ENCODE measurements at regions not wholly inside any gene's neighbourhood (a gene's known extent, or its start where the extent isn't known, plus 50 kb on each side); places are given as distances from the start of the nearest gene placed in this dataset.
A peak's percentile ranks its signal among the peaks of the same experiment; 100 is the strongest.

GRCh38 chr12:70154087-70154638 is 89.1 kb upstream of the CNOT2 start:
- Histone ChIP-seq H3K9me3 (ENCODE audit: insufficient read depth, low read depth) (peaks cover 29% of the 10 kb centered on the region), H3K27ac (no peak overlapping the region), H3K36me3 (ENCODE audit: low read depth) (peaks cover 4% of the 10 kb centered on the region; the same call in 1 of the 2 replicates), H3F3A (ENCODE audit: insufficient read depth, low read depth) (no peaks in the 10 kb centered on the region), H3K79me2 (ENCODE audit: low read depth) (no peaks in the 10 kb centered on the region), H4K20me1 (ENCODE audit: insufficient read depth) (no peaks in the 10 kb centered on the region), H3K27me3 (ENCODE audit: insufficient read depth, low read depth) (no peaks in the 10 kb centered on the region), H3K4me2 (no peak overlapping the region), H3K9me2 (ENCODE audit: insufficient read depth) (no peaks in the 10 kb centered on the region), H3K4me1 (replicated peaks; ENCODE audit: insufficient read depth) (no peaks in the 10 kb centered on the region), H3K4me3 (no peak overlapping the region), H2AFZ (no peak overlapping the region)
- no TSS peak for BruUV-seq (replicated peaks)
- peak in 1 of 2 experiments; percentile 39 for DNase-seq
- ChIA-PET CTCF (no interaction called here), POLR2A (ENCODE audit: unreplicated experiment) (no interaction called here)
- intact Hi-C loops (cut with micrococcal nuclease; ENCODE audit: unreplicated experiment): no loop called here
- TF ChIP-seq EZH2 (IDR thresholded peaks at IDR 0.05; ENCODE audit: low read depth): no peak

GRCh38 chr12:70154960-70155589 is 88.2 kb upstream of the CNOT2 start:
- Histone ChIP-seq H3K27ac (no peak overlapping the region), H4K20me1 (ENCODE audit: insufficient read depth) (no peaks in the 10 kb centered on the region), H3K4me3 (no peak overlapping the region), H3K36me3 (ENCODE audit: low read depth) (peaks cover 4% of the 10 kb centered on the region; the same call in 1 of the 2 replicates), H3K27me3 (ENCODE audit: insufficient read depth, low read depth) (no peaks in the 10 kb centered on the region), H3F3A (ENCODE audit: insufficient read depth, low read depth) (no peaks in the 10 kb centered on the region), H2AFZ (no peak overlapping the region), H3K79me2 (ENCODE audit: low read depth) (no peaks in the 10 kb centered on the region), H3K9me3 (ENCODE audit: insufficient read depth, low read depth) (peaks cover 29% of the 10 kb centered on the region), H3K4me2 (no peak overlapping the region), H3K4me1 (replicated peaks; ENCODE audit: insufficient read depth) (no peaks in the 10 kb centered on the region), H3K9me2 (ENCODE audit: insufficient read depth) (no peaks in the 10 kb centered on the region)
- DNase-seq: no peak
- no TSS peak for BruUV-seq (replicated peaks)
- ChIA-PET POLR2A (ENCODE audit: unreplicated experiment) (no interaction called here), CTCF (no interaction called here)
- TF ChIP-seq EZH2 (IDR thresholded peaks at IDR 0.05; ENCODE audit: low read depth) (no peak), CTCF (conservative IDR thresholded peaks at IDR 0.05) (no peak)
- intact Hi-C loops (cut with micrococcal nuclease; ENCODE audit: unreplicated experiment): no loop called here

GRCh38 chr12:70157099-70157498 is 86.1 kb upstream of the CNOT2 start:
- Histone ChIP-seq H4K20me1 (ENCODE audit: insufficient read depth) (no peaks in the 10 kb centered on the region), H3K36me3 (ENCODE audit: low read depth) (peaks cover 4% of the 10 kb centered on the region; the same call in 1 of the 2 replicates), H3K4me3 (no peak overlapping the region), H3K79me2 (ENCODE audit: low read depth) (no peaks in the 10 kb centered on the region), H3F3A (ENCODE audit: insufficient read depth, low read depth) (no peaks in the 10 kb centered on the region), H3K9me2 (ENCODE audit: insufficient read depth) (no peaks in the 10 kb centered on the region; the same call in 1 of the 2 replicates), H3K27ac (no peak overlapping the region), H3K4me1 (replicated peaks; ENCODE audit: insufficient read depth) (no peaks in the 10 kb centered on the region), H3K4me2 (no peak overlapping the region), H2AFZ (no peak overlapping the region), H3K9me3 (ENCODE audit: insufficient read depth, low read depth) (peaks cover 29% of the 10 kb centered on the region), H3K27me3 (ENCODE audit: insufficient read depth, low read depth) (no peaks in the 10 kb centered on the region)
- ChIA-PET CTCF (no interaction called here), POLR2A (ENCODE audit: unreplicated experiment) (no interaction called here)
- DNase-seq: no peak
- TF ChIP-seq CTCF (conservative IDR thresholded peaks at IDR 0.05) (no peak), EZH2 (IDR thresholded peaks at IDR 0.05; ENCODE audit: low read depth) (no peak)
- intact Hi-C loops (cut with micrococcal nuclease; ENCODE audit: unreplicated experiment): no loop called here
- no TSS peak for BruUV-seq (replicated peaks)

Data from PC-9 (cell line).